Fibroblast of lung (primary cell): ENCODE measurements at regions not wholly inside any gene's neighbourhood (a gene's known extent, or its start where the extent isn't known, plus 50 kb on each side); places are given as distances from the start of the nearest gene placed in this dataset.

ENCODE experiments used
- DNase-seq, 2 donors: peaks; one replicate each; pipeline versions ENCODE4 v3.0.0 to v3.0.0-alpha.2; 2010; ENCODE audit warnings: low read depth in 2 of 2
- H2AFZ ChIP-seq: 2 replicates; pipeline ENCODE4 v1.5.1; 2012; ENCODE audit warnings: low read length, control low read depth, inconsistent platforms
- H3K27ac ChIP-seq: 2 replicates; pipeline ENCODE4 v1.5.1; 2011; ENCODE audit warnings: low read length, control low read depth; ENCODE audit not compliant: insufficient read depth
- H3K27me3 ChIP-seq: 2 replicates; pipeline ENCODE4 v1.5.1; 2011; ENCODE audit warnings: mild to moderate bottlenecking, low read length; ENCODE audit not compliant: control insufficient read depth, insufficient read depth
- H3K36me3 ChIP-seq: 2 replicates; pipeline ENCODE4 v1.5.1; 2011; ENCODE audit warnings: low read length; ENCODE audit not compliant: control insufficient read depth, insufficient read depth
- H3K4me1 ChIP-seq: 2 replicates; pipeline ENCODE4 v1.5.1; 2011; ENCODE audit warnings: low read length; ENCODE audit not compliant: control insufficient read depth, insufficient read depth; ENCODE audit errors: extremely low read depth
- H3K4me2 ChIP-seq: 2 replicates; pipeline ENCODE4 v1.5.1; 2011; ENCODE audit warnings: low read length, control low read depth; ENCODE audit not compliant: insufficient read depth; ENCODE audit errors: extremely low read depth
- H3K4me3 ChIP-seq, 4 experiments: fragments of 200-600 bp in 1 of 4; sonication (generic) in 1 of 4; replicated peaks in 1 of 4; 2 replicates each; pipeline ENCODE4 v1.5.1; 2011 to 2016; ENCODE audit warnings: low read length in 4 of 4, low read depth in 3 of 4, mild to moderate bottlenecking in 3 of 4, control low read depth in 2 of 4, inconsistent platforms in 1 of 4, mixed read lengths in 1 of 4; ENCODE audit not compliant: insufficient read depth in 1 of 4; ENCODE audit errors: control extremely low read depth in 1 of 4
- H3K79me2 ChIP-seq: 2 replicates; pipeline ENCODE4 v1.5.1; 2012; ENCODE audit warnings: mild to moderate bottlenecking, low read length, inconsistent platforms; ENCODE audit not compliant: control insufficient read depth, insufficient read depth
- H3K9ac ChIP-seq: 2 replicates; pipeline ENCODE4 v1.5.1; 2011; ENCODE audit warnings: mild to moderate bottlenecking, low read length, control low read depth; ENCODE audit not compliant: insufficient read depth
- H3K9me3 ChIP-seq: 2 replicates; pipeline ENCODE4 v1.5.1; 2012; ENCODE audit warnings: low read depth, low read length; ENCODE audit not compliant: control insufficient read depth, insufficient read depth
- H4K20me1 ChIP-seq: 2 replicates; pipeline ENCODE4 v1.5.1; 2011; ENCODE audit warnings: low read length; ENCODE audit not compliant: control insufficient read depth, insufficient read depth; ENCODE audit errors: extremely low read depth
- EZH2 ChIP-seq: IDR thresholded peaks from 2 replicates; pipeline ENCODE4 v1.5.1; 2012; ENCODE audit warnings: low read length, control low read depth, mild to moderate bottlenecking; ENCODE audit errors: missing control alignments
- TF ChIP-seq, protein P1 (sequence below), 2 donors: IDR thresholded peaks in 1 of 2; conservative IDR thresholded peaks in 1 of 2; 1 replicate in 1 of 2; 2 replicates in 1 of 2; pipeline ENCODE4 v1.5.1; 2011 to 2012; ENCODE audit warnings: low read length in 2 of 2, control low read depth in 1 of 2, inconsistent platforms in 1 of 2, low read depth in 1 of 2, mild to moderate bottlenecking in 1 of 2

DNA sequence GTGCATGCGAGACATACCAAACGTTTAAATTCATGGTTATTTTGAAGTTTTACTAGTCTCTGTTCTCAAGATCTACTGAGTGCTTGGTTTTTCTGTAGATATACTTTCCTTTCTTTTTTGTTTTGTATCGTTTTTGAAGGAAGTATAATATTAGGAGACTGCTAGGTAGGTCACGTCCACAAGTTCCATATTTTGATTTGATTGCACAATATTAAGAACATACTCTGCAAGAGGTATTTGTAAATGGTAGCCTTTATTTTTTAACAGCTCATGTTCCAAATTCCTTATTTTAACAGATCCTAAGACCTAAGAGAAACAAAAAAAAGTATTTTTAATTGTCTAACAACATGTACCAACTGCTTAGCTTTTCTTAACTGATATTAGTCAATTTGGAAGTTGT lies 156.7 kb downstream of the SERPINI1 start:
- no peaks in the 10 kb centered on the region for H3K79me2 ChIP-seq
- DNase-seq, result no peak
- H3K36me3 ChIP-seq, result no peaks in the 10 kb centered on the region
- H3K9me3 ChIP-seq, result no peaks in the 10 kb centered on the region
- H3K9ac ChIP-seq, result no peak overlapping the region
- TF ChIP-seq, protein P1, sequence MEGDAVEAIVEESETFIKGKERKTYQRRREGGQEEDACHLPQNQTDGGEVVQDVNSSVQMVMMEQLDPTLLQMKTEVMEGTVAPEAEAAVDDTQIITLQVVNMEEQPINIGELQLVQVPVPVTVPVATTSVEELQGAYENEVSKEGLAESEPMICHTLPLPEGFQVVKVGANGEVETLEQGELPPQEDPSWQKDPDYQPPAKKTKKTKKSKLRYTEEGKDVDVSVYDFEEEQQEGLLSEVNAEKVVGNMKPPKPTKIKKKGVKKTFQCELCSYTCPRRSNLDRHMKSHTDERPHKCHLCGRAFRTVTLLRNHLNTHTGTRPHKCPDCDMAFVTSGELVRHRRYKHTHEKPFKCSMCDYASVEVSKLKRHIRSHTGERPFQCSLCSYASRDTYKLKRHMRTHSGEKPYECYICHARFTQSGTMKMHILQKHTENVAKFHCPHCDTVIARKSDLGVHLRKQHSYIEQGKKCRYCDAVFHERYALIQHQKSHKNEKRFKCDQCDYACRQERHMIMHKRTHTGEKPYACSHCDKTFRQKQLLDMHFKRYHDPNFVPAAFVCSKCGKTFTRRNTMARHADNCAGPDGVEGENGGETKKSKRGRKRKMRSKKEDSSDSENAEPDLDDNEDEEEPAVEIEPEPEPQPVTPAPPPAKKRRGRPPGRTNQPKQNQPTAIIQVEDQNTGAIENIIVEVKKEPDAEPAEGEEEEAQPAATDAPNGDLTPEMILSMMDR (conservative IDR thresholded peaks at IDR 0.05 in 1 of 2, IDR thresholded peaks at IDR 0.05 in 1 of 2; ENCODE audit: low read depth in 1 of 2, low read length in 2 of 2), result no peak
- TF ChIP-seq EZH2, result no peak
- H3K27ac ChIP-seq, result no peak overlapping the region
- no peaks in the 10 kb centered on the region for H3K27me3 ChIP-seq
- H3K4me1 ChIP-seq, result no peaks in the 10 kb centered on the region
- H3K4me3 ChIP-seq, result no peak overlapping the region
- H4K20me1 ChIP-seq, result no peaks in the 10 kb centered on the region
- H2AFZ ChIP-seq, result no peak overlapping the region
- no peak overlapping the region for H3K4me2 ChIP-seq

DNA sequence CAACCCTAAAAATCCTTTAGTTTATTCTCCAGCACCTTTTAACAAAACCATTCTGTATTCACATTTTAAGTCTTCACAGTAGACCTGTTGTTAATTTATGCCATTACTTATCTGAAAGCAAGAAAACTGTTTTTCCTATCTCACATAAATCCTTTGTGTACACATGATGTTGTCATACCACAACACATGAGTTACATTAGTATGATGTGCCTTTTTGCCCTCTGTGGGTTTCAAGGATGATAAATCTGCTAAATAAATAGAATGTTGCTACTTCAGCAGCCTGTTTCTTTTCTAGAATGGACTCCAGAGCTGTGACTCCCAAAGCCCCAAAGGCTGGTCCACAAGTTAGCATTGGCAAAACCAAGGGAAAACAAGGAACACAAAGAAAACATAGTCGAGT lies 151.6 kb downstream of the SERPINI1 start:
- no peak overlapping the region for H2AFZ ChIP-seq
- H3K27me3 ChIP-seq, result no peaks in the 10 kb centered on the region
- no peaks in the 10 kb centered on the region for H3K79me2 ChIP-seq
- H3K9me3 ChIP-seq, result no peaks in the 10 kb centered on the region
- no peak overlapping the region for H3K4me3 ChIP-seq
- H3K27ac ChIP-seq, result no peak overlapping the region
- peak; percentile 32 to 68 for DNase-seq
- H3K4me2 ChIP-seq, result no peak overlapping the region
- TF ChIP-seq EZH2, result no peak
- TF ChIP-seq, protein P1 (conservative IDR thresholded peaks at IDR 0.05 in 1 of 2, IDR thresholded peaks at IDR 0.05 in 1 of 2; ENCODE audit: low read depth in 1 of 2, low read length in 2 of 2), result no peak
- H3K9ac ChIP-seq, result no peak overlapping the region
- H3K4me1 ChIP-seq, result no peaks in the 10 kb centered on the region
- H3K36me3 ChIP-seq, result no peaks in the 10 kb centered on the region
- H4K20me1 ChIP-seq, result no peaks in the 10 kb centered on the region

DNA sequence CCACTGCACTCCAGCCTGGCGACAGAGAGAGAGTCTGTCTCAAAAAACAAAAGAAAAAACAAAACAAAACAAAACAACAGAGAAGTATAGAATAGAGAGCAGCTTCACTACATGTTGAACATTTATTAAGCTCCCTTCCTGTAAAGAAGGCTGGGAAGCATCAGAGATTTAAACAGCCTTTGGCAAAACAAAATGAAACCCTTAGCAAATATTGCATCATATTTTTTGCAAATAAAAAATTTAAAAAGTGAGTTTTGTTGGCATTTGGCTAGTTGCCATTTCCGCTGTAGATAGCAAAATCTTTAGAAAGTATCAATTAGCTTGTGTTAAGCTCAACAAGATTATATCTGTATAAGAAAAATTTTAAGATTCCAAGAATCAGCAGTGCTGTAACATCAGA lies 151.2 kb downstream of the SERPINI1 start:
- Histone ChIP-seq H3K4me3 (no peak overlapping the region), H3K27me3 (no peaks in the 10 kb centered on the region), H3K9me3 (no peaks in the 10 kb centered on the region), H2AFZ (no peak overlapping the region), H3K27ac (no peak overlapping the region), H3K79me2 (no peaks in the 10 kb centered on the region), H3K4me2 (no peak overlapping the region), H3K9ac (no peak overlapping the region), H3K36me3 (no peaks in the 10 kb centered on the region), H3K4me1 (no peaks in the 10 kb centered on the region), H4K20me1 (no peaks in the 10 kb centered on the region)
- DNase-seq, result peak in 1 of 2 donors; percentile 46
- TF ChIP-seq, protein P1 (conservative IDR thresholded peaks at IDR 0.05 in 1 of 2, IDR thresholded peaks at IDR 0.05 in 1 of 2; ENCODE audit: low read depth in 1 of 2, low read length in 2 of 2), result no peak
- TF ChIP-seq EZH2, result no peak
